OCI-M1 (cell line): ENCODE measurements at regions not wholly inside any gene's neighbourhood (a gene's known extent, or its start where the extent isn't known, plus 50 kb on each side); places are given as distances from the start of the nearest gene placed in this dataset.
"Not testable (repeated sequence)": the region's sequence is repeated elsewhere in the genome, so short reads cannot be mapped to it uniquely, and the experiment has no call there.

Source experiments
- DNase-seq: peaks from one replicate; lab custom pipeline; 2025; lab: John Stamatoyannopoulos, UW

DNA sequence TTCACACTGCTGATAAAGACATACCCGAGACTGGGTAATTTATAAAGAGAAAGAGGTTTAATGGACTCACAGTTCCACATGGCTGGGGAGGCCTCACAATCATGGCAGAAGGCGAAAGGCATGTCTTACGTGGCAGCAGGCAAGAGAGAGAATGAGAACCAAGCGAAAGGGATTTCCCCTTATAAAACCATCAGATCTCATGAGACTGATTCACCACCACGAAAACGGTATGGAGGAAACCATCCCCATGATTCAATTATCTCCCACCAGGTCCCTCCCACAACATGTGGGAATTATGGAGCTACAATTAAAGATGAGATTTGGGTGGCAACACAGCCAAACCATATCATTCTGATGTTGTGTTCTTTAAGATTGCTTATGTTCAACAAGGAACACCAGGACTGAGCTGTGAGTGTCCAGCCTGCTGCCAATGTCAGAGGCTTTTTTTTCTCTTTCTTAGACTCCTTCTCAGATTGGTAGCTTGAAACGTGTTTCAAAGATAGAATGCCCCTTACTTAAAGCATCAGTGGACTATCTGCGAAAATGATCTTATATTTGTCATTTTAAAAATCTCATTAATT lies 124.1 kb upstream of the TWIST2 start:
- not testable (repeated sequence) for DNase-seq

DNA sequence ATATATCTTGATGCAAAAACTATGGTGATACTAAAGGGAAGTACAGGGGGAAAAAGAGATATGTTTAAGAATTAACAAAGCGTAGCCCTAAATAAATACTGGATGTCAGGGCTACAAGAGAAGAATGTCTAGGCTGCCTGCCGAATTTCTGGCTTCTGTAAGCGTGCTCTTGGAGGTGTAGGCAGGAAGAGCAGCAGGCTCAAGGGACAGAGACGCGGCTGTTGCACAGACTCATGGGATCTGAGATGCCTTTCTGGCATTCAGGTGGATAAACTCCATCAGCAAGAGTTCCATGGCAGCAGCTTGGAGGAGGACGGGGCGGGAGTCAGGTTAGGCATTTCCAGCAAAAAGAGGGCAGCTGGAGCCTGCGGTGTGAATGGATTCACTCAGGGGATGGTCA lies 123.2 kb upstream of the TWIST2 start:
- DNase-seq: no peak

DNA sequence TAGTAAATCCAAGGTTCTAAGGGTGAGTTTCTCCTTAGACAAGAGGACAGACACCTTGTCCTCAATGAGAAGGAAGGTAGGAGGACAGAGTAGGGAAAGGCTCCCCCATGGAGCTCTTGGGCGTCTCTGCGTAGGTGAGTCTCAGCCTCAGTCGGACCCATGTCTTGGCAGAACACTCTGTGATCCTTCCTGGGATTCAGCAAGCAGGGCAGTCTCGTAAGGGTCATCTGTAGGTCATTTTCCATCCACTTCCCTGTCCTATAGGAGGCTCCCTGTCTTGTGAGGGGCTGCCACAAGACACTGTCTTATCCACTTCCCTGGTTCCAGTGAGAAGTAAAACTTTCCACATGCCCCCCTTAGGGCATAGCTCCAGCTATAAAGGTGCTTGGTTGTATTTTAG lies 122.6 kb upstream of the TWIST2 start:
- no peak for DNase-seq

GRCh38 chr2:238726670-238727584 lies 121.0 kb upstream of the TWIST2 start:
- no peak for DNase-seq

DNA sequence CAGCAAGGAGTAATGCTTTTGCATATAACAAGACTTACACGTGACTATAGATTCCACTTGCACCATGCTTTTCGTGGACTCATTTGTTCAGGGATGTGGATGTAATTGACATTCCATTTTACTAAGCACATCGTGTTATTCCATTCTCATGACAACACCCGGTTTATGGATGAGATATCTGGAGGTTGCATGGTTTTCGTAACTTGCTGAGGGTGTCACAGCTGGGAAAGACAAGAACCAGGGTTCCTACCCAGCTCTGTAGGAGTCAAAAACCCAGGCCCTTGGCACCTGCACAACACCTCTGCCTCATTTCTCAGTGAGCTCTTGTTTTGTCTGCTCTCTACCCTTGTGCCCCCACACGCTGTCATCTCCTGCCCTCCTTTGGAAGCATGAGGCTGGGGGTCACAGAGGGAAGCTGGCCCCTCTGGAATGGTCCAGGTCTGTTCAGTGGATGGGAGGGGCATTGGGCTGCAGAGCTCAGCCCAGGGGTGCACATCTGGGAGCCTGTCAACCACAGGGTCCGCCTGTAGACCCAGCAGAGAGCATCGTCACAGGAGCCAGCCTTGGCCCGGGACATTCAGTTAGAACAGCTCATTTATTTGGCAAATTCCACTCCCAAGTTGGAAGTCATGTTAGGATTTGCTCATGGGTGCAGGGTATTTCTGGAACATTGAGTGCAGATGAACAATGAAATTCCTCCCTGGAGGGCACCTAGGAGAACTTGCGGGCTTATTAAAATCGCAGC lies 120.1 kb upstream of the TWIST2 start:
- DNase-seq: no peak

DNA sequence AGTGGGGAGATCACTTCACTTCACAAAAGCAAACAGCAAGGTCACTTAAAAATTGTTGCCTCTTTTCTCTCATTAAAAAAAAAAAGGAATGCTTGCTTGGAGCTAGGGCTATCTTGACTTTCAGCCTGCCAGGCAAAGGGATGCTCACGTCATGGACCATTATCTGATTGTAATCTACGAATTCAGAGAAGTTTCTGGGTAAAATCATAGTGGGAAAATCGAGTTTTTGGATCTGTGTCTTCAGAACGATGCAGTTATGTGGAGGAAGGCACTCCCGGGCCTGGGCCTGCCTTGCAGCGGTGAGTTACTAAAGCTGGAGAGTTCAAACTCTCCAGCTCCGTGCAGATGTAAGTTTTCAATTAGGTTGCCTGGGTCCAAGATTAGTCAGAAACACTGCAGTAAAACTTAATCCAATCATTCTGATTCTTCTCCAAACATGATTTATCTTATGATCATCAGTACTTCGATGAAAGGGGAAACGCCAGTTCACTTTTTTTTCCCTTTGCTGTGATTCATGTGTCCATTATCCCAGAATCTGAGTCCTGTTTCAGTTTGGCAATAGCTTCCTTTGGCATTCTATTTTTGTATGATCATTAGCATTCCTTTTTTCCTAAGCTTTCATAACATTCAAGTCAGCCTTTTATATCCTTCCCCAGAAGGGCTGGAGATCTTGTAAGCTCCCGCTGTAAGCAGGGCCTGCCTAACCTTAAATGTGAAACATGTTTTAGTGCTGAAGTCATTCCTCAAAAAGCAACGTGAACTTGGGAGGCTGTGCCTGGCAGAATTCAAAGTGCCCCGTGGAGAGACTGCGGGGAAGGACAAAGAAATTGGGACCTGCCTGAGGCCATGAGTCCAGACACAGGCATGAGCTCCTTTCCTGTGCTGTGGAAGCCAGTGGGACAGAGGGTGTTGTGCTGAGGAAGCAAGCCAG lies 119.3 kb upstream of the TWIST2 start:
- DNase-seq: no peak

- DNase-seq: no peak
These were observed 118.5 kb upstream of the TWIST2 start for GRCh38 chr2:238729261-238729935.

DNA sequence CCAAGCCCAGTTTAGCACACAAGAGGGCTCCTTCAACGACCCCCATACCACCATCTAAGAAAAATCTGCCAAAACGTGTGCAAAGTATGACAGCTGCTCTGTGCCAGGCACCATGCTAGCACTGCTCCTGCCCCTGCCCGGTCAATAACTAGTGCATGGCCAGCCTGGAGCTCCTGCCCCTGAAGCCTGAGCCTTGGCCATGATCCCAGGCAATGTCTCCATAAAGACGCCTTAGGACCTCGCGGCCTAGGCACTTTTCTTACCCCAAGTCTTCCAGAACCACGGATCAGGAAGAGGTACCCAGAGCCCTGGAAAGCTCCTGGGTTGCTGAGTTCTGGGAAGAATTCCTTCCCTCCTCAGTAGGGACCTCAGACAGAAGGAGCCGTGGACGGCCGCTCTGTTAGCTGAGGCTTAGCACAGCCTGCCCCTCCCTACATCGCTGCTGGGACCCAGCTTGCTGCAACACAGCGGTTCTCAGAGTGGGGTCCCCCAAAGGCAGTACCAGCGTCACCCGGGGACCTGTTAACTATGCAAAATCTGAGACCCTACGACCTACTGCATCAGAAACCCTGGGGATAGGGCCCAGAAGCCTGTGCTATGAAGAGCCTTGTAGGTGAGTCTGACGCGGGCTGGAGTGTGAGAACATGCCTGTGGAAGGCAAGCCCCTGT lies 117.8 kb upstream of the TWIST2 start:
- no peak for DNase-seq

GRCh38 chr2:238730881-238731280 lies 117.0 kb upstream of the TWIST2 start:
- DNase-seq: no peak

- DNase-seq: peak; percentile 39
These were observed 115.9 kb upstream of the TWIST2 start for GRCh38 chr2:238731961-238732360.

GRCh38 chr2:238738917-238739316 lies 109.0 kb upstream of the TWIST2 start:
- no peak for DNase-seq

- DNase-seq: no peak
These were observed 108.2 kb upstream of the TWIST2 start for GRCh38 chr2:238739668-238740067.

GRCh38 chr2:238741277-238741676 lies 106.6 kb upstream of the TWIST2 start:
- no peak for DNase-seq

DNA sequence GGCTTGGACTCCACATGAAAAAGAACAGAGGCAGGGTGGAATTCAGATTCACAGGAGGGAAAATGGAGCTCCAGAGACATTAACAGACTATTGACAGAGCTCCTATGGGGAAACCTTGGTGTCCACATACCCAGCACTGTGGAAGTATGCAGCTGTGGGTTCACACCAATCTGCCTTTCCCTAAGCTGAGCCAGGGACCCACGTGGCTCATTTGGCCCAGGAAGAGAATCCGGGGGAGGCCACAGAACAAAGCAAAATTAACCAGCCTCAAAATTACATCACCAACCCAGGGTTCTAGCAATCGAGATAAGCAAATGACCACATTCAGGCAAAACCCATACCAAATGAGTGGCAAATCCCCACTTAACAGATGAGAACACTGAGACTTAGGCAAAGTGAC lies 105.8 kb upstream of the TWIST2 start:
- DNase-seq: no peak

GRCh38 chr2:238742664-238743063 lies 105.2 kb upstream of the TWIST2 start:
- DNase-seq: no peak

- DNase-seq: no peak
These were observed 104.4 kb upstream of the TWIST2 start for GRCh38 chr2:238743243-238744065.

GRCh38 chr2:238744951-238745350 lies 102.9 kb upstream of the TWIST2 start:
- DNase-seq: no peak

DNA sequence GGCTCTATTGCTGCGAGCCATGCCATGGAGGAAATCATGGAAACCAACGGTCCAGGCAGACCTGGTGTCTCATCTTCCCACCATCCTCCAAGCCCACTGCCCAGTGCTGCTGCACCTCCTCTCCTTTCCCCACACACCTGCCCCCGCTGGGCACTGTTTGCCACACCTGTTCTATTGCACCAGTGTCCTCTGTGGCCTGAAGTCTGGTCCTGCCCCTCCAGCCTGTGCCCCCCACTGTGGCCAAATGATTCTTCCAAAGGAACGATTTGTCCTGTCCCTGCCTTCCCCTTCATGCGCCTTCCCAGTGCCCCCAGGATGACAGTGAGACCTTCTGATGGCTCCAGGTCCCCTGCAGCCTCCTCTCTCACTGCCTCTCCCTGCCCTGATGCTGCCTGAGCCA lies 101.9 kb upstream of the TWIST2 start:
- no peak for DNase-seq

DNA sequence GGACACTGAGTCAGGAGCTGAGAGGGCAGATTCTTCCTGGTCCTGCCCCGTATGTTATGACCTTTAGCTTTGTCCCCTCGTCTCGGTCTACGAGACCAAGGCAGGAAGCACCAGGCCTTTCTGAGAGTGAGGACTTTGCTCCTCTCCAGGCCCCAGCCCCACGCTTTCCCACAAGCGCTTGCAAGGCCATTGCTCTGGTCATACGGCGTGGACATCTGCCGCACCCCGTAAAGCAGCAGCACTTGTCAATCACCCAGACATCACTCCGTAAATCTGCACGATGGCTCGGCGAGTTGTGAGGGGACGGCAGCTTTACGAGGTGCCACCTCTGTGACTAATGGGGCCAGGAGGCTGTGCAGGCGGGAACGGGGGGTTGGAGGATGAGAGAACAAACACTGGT lies 100.8 kb upstream of the TWIST2 start:
- no peak for DNase-seq

GRCh38 chr2:238747557-238747956 lies 100.3 kb upstream of the TWIST2 start:
- DNase-seq: no peak
